Cardiac muscle cell (in vitro differentiated cells and primary cell): ENCODE measurements at regions not wholly inside any gene's neighbourhood (a gene's known extent, or its start where the extent isn't known, plus 50 kb on each side); places are given as distances from the start of the nearest gene placed in this dataset.

Experiments used
- DNase-seq, 2 donors: peaks; one replicate each; pipeline versions ENCODE4 v3.0.0 to v3.0.0-alpha.2; 2010 to 2017; ENCODE audit warnings: low read depth in 1 of 2, low spot score in 1 of 2
- H3K27ac ChIP-seq: fragments of 200-600 bp; sonication (generic); 2 replicates; pipeline ENCODE4 v1.5.1; 2016
- H3K27me3 ChIP-seq: fragments of 200-600 bp; sonication (generic); 2 replicates; pipeline ENCODE4 v1.6.0; 2016; ENCODE audit warnings: control low read depth
- H3K36me3 ChIP-seq: fragments of 200-600 bp; sonication (generic); 2 replicates; pipeline ENCODE4 v1.5.1; 2016; ENCODE audit warnings: control low read depth
- H3K4me1 ChIP-seq: fragments of 200-600 bp; sonication (generic); 2 replicates; pipeline ENCODE4 v1.8.1; 2017; ENCODE audit warnings: low read depth, mild to moderate bottlenecking, mixed run types
- H3K4me3 ChIP-seq: fragments of 200-600 bp; sonication (generic); 2 replicates; pipeline ENCODE4 v1.5.1; 2016; ENCODE audit warnings: mild to moderate bottlenecking
- H3K9me3 ChIP-seq: fragments of 200-600 bp; sonication (generic); 2 replicates; pipeline ENCODE4 v1.5.1; 2017; ENCODE audit warnings: low read depth, mild to moderate bottlenecking, control low read depth
- TF ChIP-seq, protein P1 (sequence below): IDR thresholded peaks from 2 replicates; pipeline ENCODE4 v1.5.1; 2012; ENCODE audit warnings: low read depth, mild to moderate bottlenecking, low read length

GRCh38 chr5:98354922-98355321, 418.5 kb upstream of the RGMB start:
- Histone ChIP-seq H3K4me3 (no peak overlapping the region), H3K9me3 (no peaks in the 10 kb centered on the region), H3K4me1 (no peaks in the 10 kb centered on the region), H3K27me3 (no peaks in the 10 kb centered on the region), H3K27ac (no peak overlapping the region), H3K36me3 (no peaks in the 10 kb centered on the region)
- DNase-seq, result no peak
- TF ChIP-seq, protein P1, sequence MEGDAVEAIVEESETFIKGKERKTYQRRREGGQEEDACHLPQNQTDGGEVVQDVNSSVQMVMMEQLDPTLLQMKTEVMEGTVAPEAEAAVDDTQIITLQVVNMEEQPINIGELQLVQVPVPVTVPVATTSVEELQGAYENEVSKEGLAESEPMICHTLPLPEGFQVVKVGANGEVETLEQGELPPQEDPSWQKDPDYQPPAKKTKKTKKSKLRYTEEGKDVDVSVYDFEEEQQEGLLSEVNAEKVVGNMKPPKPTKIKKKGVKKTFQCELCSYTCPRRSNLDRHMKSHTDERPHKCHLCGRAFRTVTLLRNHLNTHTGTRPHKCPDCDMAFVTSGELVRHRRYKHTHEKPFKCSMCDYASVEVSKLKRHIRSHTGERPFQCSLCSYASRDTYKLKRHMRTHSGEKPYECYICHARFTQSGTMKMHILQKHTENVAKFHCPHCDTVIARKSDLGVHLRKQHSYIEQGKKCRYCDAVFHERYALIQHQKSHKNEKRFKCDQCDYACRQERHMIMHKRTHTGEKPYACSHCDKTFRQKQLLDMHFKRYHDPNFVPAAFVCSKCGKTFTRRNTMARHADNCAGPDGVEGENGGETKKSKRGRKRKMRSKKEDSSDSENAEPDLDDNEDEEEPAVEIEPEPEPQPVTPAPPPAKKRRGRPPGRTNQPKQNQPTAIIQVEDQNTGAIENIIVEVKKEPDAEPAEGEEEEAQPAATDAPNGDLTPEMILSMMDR, result no peak

DNA sequence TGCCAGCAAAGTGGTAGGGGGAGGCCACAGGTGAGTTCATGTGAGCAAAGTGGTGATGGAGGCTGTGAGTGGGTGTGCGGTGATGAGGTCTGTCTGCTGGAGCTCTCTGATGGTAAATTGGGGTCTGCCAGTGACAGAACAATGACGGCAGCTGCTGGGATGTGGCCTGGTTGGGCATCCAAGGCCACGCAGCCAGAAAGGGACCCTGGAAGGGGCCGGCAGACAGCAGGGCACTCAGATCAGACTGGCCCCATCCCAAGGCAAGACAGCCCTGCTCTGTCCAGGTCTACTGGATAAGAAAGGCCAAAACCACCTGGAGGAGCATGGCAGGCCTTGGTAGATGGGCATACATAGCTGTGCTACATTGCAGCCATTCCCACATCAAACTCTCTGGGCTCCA, 412.9 kb upstream of the RGMB start:
- Histone ChIP-seq H3K36me3 (no peaks in the 10 kb centered on the region), H3K4me1 (no peaks in the 10 kb centered on the region), H3K9me3 (no peaks in the 10 kb centered on the region), H3K4me3 (no peak overlapping the region), H3K27ac (no peak overlapping the region), H3K27me3 (no peaks in the 10 kb centered on the region)
- DNase-seq, result no peak
- TF ChIP-seq, protein P1, result no peak

- TF ChIP-seq, protein P1, result no peak
- no peak for DNase-seq
- H3K27ac ChIP-seq, result no peak overlapping the region
Observed at GRCh38 chr5:98363157-98363556, 410.3 kb upstream of the RGMB start.

GRCh38 chr5:98364549-98364948, 408.9 kb upstream of the RGMB start:
- TF ChIP-seq, protein P1, result no peak
- H3K4me1 ChIP-seq, result no peaks in the 10 kb centered on the region
- DNase-seq, result no peak
- no peaks in the 10 kb centered on the region for H3K9me3 ChIP-seq
- H3K27ac ChIP-seq, result no peak overlapping the region
- H3K36me3 ChIP-seq, result no peaks in the 10 kb centered on the region
- H3K4me3 ChIP-seq, result no peak overlapping the region
- H3K27me3 ChIP-seq, result no peaks in the 10 kb centered on the region

More at GRCh38 chr5:98363157-98363556, 410.3 kb upstream of the RGMB start:
- H3K36me3 ChIP-seq, result no peaks in the 10 kb centered on the region
- H3K27me3 ChIP-seq, result no peaks in the 10 kb centered on the region
- no peak overlapping the region for H3K4me3 ChIP-seq
- H3K9me3 ChIP-seq, result no peaks in the 10 kb centered on the region
- H3K4me1 ChIP-seq, result no peaks in the 10 kb centered on the region

DNA sequence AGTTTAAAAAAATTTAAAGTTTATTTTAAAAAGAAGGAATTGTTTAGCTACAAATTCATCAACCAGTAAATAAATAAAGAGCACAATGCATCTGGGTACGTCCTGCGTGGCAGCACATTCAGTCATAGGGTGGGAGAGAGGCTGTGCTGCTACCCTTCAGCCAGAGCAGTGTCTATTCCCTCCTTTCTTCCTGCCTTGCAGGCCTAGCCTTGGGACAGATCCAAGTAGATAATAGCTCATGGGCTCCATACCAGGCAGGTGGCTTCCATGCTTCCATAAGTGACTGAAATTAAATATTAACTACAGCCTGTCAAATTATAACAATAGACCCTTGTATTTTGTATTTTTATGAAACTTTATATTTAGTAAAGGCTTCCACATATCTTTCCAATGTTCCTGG, 408.3 kb upstream of the RGMB start:
- TF ChIP-seq, protein P1, result no peak
- Histone ChIP-seq H3K4me3 (no peak overlapping the region), H3K4me1 (no peaks in the 10 kb centered on the region), H3K27me3 (no peaks in the 10 kb centered on the region), H3K36me3 (no peaks in the 10 kb centered on the region), H3K9me3 (no peaks in the 10 kb centered on the region), H3K27ac (no peak overlapping the region)
- no peak for DNase-seq

DNA sequence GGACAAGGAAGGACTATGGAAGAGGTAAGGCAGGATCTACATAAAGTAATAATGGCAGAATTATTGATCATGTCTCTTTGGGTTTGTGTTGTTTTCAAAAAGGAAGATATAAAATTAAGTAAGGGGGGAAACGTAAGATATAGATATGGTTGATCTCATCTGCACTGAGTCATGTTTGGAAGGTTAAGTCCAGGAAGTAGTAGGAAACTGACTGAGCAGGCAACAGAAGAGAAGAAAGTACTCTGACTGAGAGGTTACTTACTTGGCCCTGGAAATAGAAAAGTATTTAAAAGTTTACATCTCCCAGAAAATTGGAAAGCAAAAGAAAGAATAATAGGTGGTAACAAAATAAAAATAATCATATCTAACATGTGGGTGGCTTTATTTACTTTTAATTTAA, 405.3 kb upstream of the RGMB start:
- TF ChIP-seq, protein P1, result no peak
- Histone ChIP-seq H3K4me3 (no peak overlapping the region), H3K27ac (no peak overlapping the region), H3K4me1 (no peaks in the 10 kb centered on the region), H3K9me3 (no peaks in the 10 kb centered on the region), H3K36me3 (no peaks in the 10 kb centered on the region), H3K27me3 (no peaks in the 10 kb centered on the region)
- DNase-seq, result peak in 1 of 2 donors; percentile 3
